ENCODE measurements at regions not wholly inside any gene's neighbourhood (a gene's known extent, or its start where the extent isn't known, plus 50 kb on each side); places are given as distances from the start of the nearest gene placed in this dataset.

DNA sequence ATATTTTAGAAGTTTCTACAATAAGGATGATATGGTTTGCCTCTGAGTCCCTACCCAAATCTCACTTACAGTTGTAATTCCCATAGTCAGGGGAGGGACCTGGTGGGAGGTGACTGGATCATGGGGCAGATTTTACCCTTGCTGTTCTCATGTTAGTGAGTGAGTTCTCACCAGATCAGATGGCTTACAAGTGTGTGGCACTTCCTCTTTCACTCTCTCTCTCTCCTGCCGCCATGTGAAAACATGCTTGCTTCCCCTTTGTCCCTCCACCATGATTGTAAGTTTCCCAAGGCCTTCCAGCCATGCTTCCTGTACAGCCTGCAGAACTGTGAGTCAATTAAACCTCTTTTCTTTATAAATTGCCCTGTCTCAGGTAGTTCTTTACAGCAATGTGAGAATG lies 527.5 kb upstream of the ID4 start:
- TF ChIP-seq POLR2A (IDR thresholded peaks at IDR 0.05; ENCODE audit: low read depth, low read length) (no peak), CTCF (conservative IDR thresholded peaks at IDR 0.05; ENCODE audit: low read depth, low read length) (no peak), CEBPB (IDR thresholded peaks at IDR 0.05; ENCODE audit: low read depth, low read length) (no peak), RCOR1 (IDR thresholded peaks at IDR 0.05; ENCODE audit: insufficient replicate concordance, low read length) (no peak), MAZ (IDR thresholded peaks at IDR 0.05; ENCODE audit: borderline replicate concordance, low read depth, low read length) (no peak), RAD21 (IDR thresholded peaks at IDR 0.05; ENCODE audit: low read length) (no peak), SMC3 (IDR thresholded peaks at IDR 0.05; ENCODE audit: low read depth, low read length) (no peak), RFX5 (IDR thresholded peaks at IDR 0.05; ENCODE audit: low read depth, low read length) (no peak), CHD1 (IDR thresholded peaks at IDR 0.05; ENCODE audit: low read depth, low read length) (no peak)
- TF ChIP-seq, protein P1, sequence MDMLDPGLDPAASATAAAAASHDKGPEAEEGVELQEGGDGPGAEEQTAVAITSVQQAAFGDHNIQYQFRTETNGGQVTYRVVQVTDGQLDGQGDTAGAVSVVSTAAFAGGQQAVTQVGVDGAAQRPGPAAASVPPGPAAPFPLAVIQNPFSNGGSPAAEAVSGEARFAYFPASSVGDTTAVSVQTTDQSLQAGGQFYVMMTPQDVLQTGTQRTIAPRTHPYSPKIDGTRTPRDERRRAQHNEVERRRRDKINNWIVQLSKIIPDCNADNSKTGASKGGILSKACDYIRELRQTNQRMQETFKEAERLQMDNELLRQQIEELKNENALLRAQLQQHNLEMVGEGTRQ (IDR thresholded peaks at IDR 0.05; ENCODE audit: low read depth, low read length) = no peak

Measured in IMR-90 (cell line).